Kidney tubule cell (primary cell): ENCODE measurements at regions not wholly inside any gene's neighbourhood (a gene's known extent, or its start where the extent isn't known, plus 50 kb on each side); places are given as distances from the start of the nearest gene placed in this dataset.

Experiments
- DNase-seq: peaks from one replicate; pipeline ENCODE4 v3.0.0-alpha.2; 2018; ENCODE audit warnings: low spot score

DNA sequence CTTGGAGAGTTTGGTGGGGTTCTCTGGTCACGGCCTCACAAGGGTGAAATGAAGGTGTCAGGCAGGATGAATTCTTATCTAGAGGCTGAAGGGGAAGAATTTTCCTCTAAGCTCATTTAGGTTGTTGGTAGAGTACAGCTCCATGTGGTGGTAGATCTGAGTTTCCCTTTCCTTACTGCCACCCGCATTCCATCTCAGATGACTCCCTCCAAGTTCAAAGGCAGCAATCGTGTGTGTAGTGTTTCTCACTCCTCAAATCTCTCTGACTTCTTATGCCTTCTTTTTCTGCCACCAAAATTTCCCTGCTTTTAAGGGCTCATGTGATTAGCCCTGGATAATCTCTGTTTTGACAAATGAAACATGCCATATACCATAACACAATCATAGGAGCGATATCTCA lies 135.5 kb upstream of the MYOCD start:
- peak; percentile 17 for DNase-seq

DNA sequence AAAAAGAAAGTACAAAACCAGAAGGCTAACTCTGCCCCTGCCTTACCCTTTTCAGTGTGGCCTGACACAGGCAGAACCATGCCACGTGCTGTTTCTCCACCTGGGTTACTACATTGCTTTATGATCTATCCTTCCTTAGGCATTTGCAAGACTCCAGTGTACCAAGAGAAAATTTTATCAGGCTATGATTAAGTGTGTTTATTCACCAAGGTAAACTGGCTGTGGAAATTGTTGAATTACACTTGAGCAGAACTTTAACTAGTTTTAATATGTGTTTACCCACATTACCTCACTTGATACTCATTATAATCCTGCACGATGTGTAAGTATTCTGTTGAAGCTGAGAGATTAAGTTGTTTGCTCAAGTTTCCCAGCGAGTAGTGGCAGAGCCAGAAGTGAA lies 129.7 kb upstream of the MYOCD start:
- DNase-seq, result no peak

DNA sequence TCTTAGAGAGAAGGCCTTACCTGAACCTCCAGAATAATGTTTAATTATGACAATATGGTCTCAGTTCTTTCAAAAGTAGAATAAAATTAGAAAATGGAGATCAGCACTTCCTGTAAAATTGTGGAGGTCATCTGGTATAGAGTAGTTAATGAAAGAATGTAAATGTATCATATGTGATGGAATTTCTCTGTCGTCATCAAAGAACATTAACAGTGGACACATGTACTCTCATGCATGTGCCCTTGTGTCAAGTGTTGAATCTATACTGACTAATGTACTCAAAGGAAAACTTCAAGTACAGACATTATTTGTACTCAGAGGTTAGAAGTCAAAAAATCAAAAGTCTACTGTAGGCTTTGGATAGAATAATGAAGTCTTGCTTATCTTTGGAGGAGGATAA lies 129.2 kb upstream of the MYOCD start:
- DNase-seq, result no peak

DNA sequence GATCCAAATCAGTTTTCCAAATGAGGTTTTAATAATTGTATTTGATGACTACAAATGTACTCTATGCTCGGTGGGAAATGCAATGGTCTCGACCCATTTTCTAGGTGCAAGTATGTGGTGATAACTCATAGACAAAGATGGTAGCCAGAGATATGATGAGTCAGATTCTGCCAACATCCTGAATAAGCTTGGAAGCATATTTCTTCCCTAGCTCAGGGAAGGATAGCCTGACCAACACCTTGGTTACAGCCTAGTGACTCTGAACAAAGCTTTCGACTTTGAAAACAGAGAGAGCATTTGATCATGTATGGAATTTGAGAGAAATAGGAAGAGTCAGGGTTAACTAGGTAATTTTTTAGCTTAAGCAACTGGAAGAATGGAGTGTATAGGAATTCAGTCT lies 128.3 kb upstream of the MYOCD start:
- DNase-seq, result peak; percentile 54

DNA sequence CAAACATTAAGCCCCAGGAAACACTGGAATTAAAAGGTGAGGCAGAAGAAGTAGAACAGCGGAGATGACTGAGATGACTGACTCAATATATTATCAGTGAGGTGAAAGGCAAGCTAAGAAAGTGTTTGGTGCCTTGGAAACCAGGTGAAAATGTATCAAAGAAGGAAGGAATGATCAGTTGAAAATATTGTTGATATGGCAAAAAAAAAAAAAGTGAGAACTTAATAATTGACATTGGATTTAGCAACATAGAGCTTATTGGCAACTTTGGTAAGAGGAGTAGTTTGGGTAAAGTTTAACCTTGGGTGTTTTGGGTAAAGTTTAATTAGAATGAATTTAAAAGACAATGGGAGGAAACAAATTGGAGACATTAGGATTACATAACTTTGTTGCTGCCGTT lies 127.7 kb upstream of the MYOCD start:
- DNase-seq, result no peak

DNA sequence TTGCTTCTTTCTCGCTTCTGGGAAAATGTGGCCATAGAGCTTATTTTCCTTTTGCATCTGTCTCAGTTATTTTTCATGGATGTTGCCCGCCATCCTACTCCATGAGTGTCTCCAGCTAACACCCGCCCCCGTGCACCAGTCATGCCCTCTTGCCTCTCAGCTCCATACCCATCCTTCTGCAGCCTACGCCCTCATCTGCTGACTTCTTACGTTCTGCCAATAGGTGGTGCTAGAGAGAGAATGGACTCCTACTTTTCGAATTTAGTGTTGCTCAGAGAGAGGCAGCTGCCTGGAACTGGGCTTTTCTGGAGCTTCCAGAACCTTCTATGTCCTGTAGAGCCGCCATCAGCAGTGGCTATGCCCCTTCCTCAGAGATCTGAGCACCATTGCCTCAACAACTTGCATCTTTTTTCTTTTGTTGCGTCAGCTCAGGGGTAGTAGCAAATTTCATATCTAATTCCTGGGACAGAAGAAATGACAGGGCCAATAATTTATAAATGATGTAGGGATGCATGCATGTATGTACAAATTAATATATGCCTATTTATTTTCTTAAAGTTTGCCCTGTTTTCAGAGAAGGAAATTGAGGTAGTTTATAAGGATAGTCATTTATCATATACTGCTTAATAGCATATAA lies 119.7 kb upstream of the MYOCD start:
- DNase-seq, result peak; percentile 67

DNA sequence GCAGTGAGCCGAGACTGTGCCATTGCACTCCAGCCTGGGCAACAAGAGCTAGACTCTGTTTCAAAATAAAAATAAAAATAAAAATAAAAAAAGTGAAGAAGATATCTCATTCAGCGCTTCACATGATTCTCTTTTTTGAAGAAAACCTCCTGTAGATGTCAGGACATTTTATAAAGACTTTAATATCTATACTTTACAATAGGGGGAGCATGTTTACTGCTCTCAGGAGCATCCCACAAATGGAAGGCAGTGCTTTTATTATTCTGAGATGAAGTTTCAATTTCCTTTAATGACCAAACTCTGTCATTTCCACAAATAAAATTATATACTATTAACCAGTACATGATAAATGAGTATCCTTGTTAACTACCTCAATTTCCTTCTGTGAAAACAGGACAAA lies 118.7 kb upstream of the MYOCD start:
- no peak for DNase-seq

DNA sequence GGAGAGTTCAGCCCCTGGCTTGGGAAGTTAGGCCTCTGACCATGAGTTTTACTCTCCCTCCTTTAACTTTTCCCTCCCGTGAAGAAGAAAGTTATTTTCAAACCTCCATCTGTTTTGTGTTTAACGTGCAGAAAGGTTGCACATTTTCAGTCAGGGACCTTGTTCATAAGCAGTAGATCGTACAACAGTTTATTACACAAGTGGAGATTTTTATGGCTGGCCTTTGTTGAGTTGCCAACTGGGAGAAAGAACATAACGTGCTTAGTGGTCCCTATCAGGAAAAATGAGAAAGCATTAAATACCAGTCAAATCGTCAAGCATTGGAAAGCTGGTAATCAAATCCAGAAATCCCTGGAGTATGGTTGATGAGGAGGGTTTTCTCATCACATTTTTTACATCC lies 117.9 kb upstream of the MYOCD start:
- DNase-seq, result no peak

DNA sequence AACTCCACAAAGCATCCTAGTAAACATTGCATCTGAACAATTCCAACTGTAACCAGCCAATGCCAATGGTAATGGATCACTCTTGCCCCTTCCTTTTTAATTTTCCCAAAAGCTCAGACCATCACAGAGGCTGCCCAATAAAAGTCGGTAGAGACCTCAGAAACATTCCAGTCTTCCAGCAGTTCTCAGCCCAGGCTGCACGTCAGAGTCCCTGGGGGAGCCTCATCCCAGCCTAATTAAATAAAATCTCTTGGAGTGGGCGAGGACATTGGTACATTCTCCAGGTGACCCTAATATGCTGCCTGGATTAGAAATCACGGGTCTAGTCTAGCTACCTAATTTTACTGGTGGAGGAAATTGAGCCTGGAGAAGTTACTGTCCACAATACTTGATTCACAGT lies 117.1 kb upstream of the MYOCD start:
- DNase-seq, result no peak

DNA sequence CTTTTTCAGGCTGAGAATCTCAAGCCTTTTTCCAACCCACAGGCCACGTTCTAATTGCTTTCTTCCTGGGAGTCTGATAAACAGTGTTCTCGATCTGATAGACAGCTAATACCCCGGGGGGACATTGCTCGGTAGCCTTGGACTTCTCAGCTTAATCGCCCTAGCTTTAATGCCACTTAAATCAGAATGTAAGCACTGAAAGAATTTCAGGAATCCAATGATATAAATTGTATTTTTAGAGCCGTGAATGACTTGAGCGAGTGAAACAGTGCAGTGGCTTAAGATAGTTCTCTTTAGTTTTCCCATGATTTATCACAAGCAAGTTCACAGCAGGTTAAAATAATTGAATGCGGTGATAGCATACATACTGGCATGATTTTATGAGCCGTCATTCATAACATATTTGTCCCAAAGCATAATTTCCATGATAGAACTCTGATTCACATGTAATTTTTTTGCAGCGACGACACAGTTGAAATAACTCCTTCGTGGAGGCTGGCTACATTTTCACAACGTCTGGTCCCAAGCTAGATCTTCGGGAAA lies 116.1 kb upstream of the MYOCD start:
- no peak for DNase-seq

DNA sequence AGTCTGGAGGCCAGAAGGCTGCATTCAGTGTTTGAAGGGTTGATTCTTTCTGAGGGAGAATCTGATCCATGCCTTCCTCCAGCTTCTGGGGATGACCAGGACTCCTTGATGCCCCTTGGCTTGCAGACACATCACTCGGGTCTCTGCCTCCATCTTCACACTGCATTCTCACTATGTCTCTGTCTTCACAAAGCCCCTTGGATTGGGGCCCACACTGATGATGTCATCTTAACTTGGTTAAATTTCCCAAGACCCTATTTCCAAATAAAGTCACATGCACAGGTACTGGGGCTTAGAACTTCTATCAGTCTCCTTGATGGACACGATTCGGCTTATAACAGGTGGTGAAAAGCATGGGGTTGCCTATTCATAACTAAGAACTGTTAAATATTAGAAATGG lies 112.1 kb upstream of the MYOCD start:
- no peak for DNase-seq

DNA sequence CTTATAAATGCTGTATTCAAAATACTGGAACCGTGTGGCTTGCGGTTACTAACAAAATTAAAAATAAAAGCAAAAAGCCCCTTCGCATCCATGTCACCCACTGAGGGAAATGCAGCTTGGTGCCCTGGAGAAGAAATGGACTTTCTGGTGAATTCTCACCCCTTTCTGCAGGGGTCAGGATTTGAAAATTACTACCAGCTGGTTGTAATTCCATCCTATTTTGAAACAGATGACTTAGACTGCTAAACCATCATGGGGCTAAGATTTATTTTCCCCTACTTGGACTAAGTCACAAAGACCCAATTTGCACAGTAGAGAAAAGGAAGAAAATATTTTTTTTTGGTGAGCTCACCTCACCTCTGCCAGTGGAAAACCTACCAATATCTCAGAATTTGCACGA lies 111.4 kb upstream of the MYOCD start:
- DNase-seq, result no peak

DNA sequence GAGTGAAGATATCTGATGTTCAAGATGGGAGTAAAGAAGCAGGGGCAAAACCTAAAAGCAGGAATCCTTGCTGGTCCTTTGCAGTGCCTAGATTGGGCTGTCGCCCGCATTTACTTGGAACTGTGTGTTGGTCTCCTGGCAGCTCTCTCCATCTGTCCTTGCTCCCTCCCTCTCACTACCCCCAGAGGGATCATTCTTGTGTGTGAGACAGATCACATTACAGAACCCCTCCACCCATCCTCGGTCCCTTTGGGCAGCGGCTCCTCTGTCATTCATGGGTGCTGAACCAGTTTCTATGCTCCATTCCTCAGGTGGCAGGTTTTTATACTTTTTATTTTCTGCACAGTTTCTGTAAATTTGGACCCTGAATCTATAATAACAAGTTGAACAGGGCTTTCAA lies 99.4 kb upstream of the MYOCD start:
- DNase-seq, result no peak

DNA sequence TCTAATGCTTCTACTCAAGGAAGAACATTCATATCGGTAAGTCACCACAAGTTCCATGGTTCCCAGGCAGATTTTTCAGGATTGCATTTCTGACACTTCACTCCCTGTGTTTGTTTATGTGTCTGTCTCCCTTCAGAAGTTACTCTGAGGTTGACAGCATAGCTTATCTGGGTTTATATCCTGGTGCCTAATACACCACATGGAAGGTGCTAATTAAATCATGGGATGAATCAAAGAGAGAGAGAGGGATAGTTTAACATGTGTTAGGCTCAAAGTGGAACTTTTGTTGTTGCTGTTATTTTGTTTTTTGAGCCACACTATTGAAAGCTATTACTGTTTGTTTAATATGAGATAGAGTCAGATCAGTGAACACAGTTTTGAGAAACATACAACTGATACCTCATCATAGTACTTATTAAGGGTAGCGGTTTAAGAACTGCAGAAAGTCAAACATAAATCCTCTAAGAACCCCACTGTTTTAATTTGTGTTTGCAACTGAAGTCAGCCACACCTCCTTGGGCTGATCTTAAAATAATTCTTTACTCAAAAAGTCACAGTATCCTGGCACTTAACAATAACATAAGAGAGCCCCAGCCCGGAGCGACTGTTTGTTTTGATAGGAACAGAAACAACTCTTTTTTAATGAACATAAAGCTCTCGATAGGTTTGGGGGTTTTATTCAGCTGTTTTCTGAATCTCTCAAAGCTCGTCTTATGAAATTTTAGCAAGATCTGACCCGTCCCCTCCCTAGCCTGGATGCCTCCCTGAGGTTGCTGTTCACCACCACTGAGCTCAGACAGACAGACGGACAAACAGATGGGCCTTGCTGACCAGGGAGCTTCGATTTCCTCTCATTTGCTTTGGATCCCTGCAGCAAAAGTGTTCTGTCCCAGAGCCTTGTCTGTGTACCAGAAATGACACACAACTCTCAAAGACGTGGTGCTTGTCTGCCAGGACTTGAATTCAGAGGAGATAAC lies 98.3 kb upstream of the MYOCD start:
- no peak for DNase-seq

DNA sequence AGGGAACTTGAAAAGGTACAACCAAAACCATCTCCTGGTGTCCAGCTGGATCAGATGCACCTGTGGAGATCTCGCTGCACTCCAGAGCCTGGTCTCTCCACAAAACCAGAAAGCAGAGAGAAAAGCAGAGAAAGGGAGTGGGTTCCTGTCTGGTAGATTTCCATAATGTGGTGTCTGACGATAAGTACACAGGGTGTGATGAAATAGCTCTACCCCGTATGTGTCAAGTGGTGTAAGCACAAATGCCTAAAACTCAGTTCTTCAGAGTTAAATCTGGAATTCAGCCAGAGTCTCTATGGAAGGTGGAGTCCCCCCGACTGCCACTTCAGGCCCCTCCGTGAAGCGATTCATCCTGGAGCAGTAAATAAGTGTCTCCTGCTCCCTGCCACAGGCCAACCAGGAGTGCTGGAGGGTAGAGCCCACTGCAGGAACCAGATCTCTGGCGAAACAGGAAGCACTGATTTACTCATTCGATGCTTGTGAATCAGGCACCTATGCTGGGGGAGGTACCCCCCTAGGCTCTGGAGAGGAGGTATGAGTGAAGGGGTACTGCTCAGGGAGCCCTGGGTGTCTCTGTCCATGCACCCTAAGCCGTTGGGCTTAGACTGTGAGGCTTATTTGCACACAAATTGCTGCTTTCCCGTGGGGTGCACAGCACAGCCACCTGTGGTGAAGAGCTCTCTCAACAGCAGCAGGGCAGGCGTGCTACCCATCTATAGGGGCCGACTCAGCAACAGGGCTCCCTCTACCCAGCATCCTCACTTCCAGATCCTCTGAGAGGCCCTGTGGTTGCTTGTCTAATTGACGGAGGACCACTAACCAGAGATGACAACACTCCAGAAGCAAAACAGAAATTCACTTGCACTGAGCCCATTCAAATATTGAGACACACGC lies 97.1 kb upstream of the MYOCD start:
- no peak for DNase-seq

DNA sequence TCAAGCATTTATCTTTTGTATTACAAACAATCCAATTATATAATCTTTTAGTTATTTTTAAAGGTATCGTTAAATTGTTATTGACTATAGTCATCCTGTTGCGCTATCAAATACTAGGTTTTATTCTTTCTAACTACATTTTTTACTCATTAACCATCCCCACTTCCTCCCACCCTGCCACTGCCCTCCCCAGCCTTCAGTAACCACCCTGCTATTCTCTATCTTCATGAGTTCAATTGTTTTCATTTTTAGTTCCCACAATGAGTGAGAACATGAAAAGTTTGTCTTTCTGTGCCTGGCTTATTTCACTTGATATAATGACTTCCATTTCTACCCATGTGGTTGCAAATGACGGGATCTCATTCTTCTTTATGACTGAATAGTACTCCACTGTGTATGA lies 94.1 kb upstream of the MYOCD start:
- DNase-seq, result no peak

DNA sequence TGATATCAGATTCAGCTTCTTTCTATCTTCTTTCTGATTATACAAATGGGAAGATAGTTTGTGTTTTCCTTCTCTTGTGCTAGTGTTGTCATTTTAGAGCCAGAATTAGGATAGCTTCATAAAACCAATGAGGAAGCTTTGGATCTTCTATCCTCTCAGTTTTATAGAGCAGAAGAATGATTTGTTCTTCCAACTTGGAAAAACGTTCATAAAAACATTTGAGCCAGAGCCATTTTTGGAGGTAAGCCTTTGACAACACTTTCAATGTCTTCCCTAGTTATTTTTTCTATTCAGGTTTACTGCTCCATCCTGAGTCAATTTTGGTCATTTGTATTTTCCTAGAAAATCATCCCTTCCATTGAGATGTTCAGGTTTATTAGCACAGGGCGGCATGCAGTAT lies 91.2 kb upstream of the MYOCD start:
- DNase-seq, result no peak

DNA sequence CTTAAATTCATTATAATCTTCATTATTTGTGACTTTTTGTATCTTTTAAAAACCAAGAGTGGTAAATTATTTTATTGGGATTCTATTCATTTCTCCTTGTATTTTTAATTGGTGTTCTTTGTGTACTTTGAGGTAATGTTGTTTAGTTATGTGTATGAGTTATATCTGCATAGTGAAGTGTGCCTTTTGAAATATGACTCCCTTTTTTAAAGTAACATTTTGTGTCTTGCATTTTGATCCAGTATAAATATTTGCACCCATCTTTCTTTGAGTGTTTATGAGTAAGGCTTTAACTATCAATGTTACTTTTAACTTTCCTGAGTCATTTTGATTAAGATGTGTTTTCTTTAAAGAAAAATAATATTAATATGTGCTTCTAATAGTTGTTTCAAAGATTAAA lies 90.0 kb upstream of the MYOCD start:
- no peak for DNase-seq

DNA sequence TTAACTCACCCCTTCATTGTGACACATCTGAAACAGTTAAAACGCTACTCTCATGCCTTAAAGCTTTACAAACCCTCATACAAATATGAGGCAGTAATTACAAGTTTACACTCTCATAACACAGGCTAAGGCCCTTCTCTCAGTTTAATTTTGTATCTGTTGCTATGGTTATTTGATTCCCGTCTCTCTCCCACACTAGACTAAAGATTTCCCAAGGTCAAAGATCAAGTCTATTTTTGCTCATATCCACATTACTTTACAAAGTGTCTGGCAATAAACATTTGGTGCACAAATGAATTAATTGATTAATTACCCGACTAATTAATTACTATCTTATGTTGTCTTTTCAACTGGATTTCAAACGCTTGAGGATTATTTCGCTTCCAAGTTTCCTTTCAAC lies 86.4 kb upstream of the MYOCD start:
- no peak for DNase-seq

DNA sequence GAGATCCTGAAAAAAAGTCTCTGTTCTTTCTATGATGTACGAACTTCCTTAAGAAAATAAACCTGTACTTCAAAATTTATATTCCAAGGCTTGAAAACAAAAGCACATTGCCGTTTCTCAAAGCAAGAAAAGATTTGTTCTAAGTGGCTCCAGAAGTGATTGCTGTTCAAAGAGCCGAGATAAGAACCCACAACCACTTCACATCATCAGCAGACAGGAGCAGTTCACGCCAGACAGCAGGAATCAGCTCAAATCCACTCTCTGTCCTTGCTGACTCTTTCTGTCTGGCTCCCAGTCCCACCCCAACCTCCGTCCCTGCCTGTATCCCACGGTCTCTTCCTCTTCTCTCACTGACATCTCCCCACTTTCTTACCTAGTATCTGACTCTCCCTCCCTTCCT lies 85.0 kb upstream of the MYOCD start:
- DNase-seq, result no peak

DNA sequence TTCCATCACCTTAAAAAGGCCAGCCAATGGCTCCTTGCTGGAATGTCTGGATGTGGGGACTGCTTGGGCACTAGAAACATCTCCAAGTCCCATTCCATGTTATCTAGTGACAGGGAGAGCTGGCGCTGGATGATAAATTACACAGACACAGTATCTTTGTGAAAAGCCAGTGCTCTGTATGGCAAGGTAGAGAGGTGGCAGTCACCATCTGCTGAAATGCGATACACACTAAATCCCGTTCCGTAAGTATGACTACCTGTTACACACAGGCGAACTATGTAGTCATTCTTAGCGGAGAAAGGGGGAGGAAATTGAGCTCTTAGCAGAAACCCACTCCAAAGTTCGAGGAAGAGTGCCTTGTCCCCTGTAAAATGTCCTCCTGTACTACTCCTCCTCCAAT lies 81.0 kb upstream of the MYOCD start:
- peak; percentile 31 for DNase-seq

DNA sequence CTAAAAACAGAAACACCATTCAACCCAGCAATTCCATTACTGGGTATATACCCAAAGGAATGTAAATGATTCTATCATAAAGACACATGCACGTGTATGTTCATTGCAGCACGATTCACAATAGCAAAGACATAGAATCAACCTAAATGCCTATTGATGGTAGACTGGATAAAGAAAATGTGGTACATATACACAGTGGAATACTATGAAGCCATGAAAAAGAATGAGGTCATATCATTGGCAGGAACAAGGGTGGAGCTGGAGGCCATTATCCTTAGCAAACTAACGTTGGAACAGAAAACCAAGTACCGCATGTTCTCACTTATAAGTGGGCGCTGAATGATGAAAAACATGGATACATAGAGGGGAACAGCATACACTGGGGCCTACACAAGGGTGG lies 77.2 kb upstream of the MYOCD start:
- DNase-seq, result no peak
